H1 (cell line): ENCODE measurements at regions not wholly inside any gene's neighbourhood (a gene's known extent, or its start where the extent isn't known, plus 50 kb on each side); places are given as distances from the start of the nearest gene placed in this dataset.

Source experiments
- CTCF ChIA-PET: fragments of 300-600 bp; sonication (Branson Sonifier 250); formaldehyde crosslinking; loops from one replicate; lab custom pipeline; 2021; ENCODE audit not compliant: partially characterized antibody; lab: Charles Lee
- POLR2A ChIA-PET: fragments of 300-600 bp; sonication (Branson Sonifier 250); formaldehyde crosslinking; loops from one replicate; lab custom pipeline; 2021; ENCODE audit warnings: inconsistent platforms; ENCODE audit not compliant: partially characterized antibody; lab: Charles Lee
- DNase-seq, 2 experiments: peaks; one replicate each; pipeline versions ENCODE4 v3.0.0 to v3.0.0-alpha.2; 2010 to 2022; ENCODE audit warnings: low spot score in 2 of 2, low read depth in 1 of 2, mixed read lengths in 1 of 2
- FAIRE-seq: peaks from 2 replicates; lab custom pipeline; 2011; peaks lifted over from hg19 to GRCh38; lab: Jason Lieb, UNC
- H2AFZ ChIP-seq: 2 replicates; pipeline ENCODE4 v1.8.1; 2012; ENCODE audit warnings: low read length, inconsistent platforms
- H2AK5ac ChIP-seq: 2 replicates; pipeline ENCODE4 v1.6.1; 2013; ENCODE audit warnings: low read depth, low read length
- H2BK120ac ChIP-seq: replicated peaks from 2 replicates; pipeline ENCODE3; 2013; ENCODE audit warnings: low read depth, low read length, inconsistent platforms
- H2BK12ac ChIP-seq: 2 replicates; pipeline ENCODE4 v1.6.1; 2013; ENCODE audit warnings: low read depth, low read length
- H2BK15ac ChIP-seq: 2 replicates; pipeline ENCODE4 v1.6.1; 2013; ENCODE audit warnings: low read length
- H2BK20ac ChIP-seq: 2 replicates; pipeline ENCODE4 v1.6.1; 2013; ENCODE audit warnings: low read length
- H2BK5ac ChIP-seq: 2 replicates; pipeline ENCODE4 v1.6.1; 2013; ENCODE audit warnings: low read depth, low read length
- H3K14ac ChIP-seq: 2 replicates; pipeline ENCODE4 v1.6.1; 2013; ENCODE audit warnings: inconsistent platforms; ENCODE audit not compliant: insufficient read length
- H3K18ac ChIP-seq: 2 replicates; pipeline ENCODE4 v1.6.1; 2013; ENCODE audit warnings: low read length; ENCODE audit errors: extremely low read depth
- H3K23ac ChIP-seq: 2 replicates; pipeline ENCODE4 v1.6.1; 2013; ENCODE audit warnings: inconsistent platforms; ENCODE audit not compliant: insufficient read length
- H3K23me2 ChIP-seq: 2 replicates; pipeline ENCODE4 v1.6.1; 2013; ENCODE audit warnings: low read depth, low read length
- H3K27ac ChIP-seq: 2 replicates; pipeline ENCODE4 v1.6.1; 2011; ENCODE audit warnings: low read depth, low read length, inconsistent platforms
- H3K27me3 ChIP-seq, 4 experiments: replicated peaks in 1 of 4; 1 replicate in 1 of 4; 2 replicates in 3 of 4; pipeline versions ENCODE4 v1.6.1 to v1.8.1; 2011 to 2013; ENCODE audit warnings: low read length in 3 of 4, mild to moderate bottlenecking in 3 of 4, inconsistent platforms in 2 of 4, mixed read lengths in 2 of 4, moderate library complexity in 1 of 4; ENCODE audit not compliant: control insufficient read depth in 3 of 4, insufficient read depth in 3 of 4; ENCODE audit errors: extremely low read depth in 1 of 4
- H3K36me3 ChIP-seq, 4 experiments: 2 replicates each; pipeline versions ENCODE4 v1.6.1 to v1.8.1; 2011 to 2013; ENCODE audit warnings: mild to moderate bottlenecking in 4 of 4, low read length in 3 of 4, moderate library complexity in 2 of 4, control low read depth in 1 of 4, inconsistent platforms in 1 of 4; ENCODE audit not compliant: insufficient read depth in 4 of 4, control insufficient read depth in 2 of 4
- H3K4ac ChIP-seq: replicated peaks from 2 replicates; pipeline ENCODE3; 2013; ENCODE audit warnings: low read length, low read depth, mixed read lengths, inconsistent platforms; ENCODE audit not compliant: insufficient read length
- H3K4me1 ChIP-seq, 4 experiments: replicated peaks in 1 of 4; 1 replicate in 1 of 4; 2 replicates in 3 of 4; pipeline versions ENCODE4 v1.6.1 to v1.8.1; 2011 to 2013; ENCODE audit warnings: low read length in 3 of 4, inconsistent platforms in 2 of 4, mixed read lengths in 1 of 4; ENCODE audit not compliant: insufficient read depth in 4 of 4, control insufficient read depth in 3 of 4
- H3K4me2 ChIP-seq, 2 experiments: 2 replicates each; pipeline versions ENCODE4 v1.6.1 to v1.8.1; 2011 to 2013; ENCODE audit warnings: low read depth in 2 of 2, low read length in 2 of 2, control low read depth in 1 of 2, inconsistent platforms in 1 of 2, mild to moderate bottlenecking in 1 of 2; ENCODE audit not compliant: insufficient read depth in 1 of 2
- H3K4me3 ChIP-seq, 4 experiments: fragments of 200-600, 300-600 bp in 1 of 4; sonication (generic), shearing (Covaris generic), sonication (Bioruptor Twin) in 1 of 4; 2 replicates each; pipeline versions ENCODE4 v1.5.1 to v1.8.1; 2011 to 2016; ENCODE audit warnings: low read length in 4 of 4, low read depth in 3 of 4, control low read depth in 2 of 4, inconsistent platforms in 2 of 4, mild to moderate bottlenecking in 2 of 4, mixed read lengths in 1 of 4, moderate library complexity in 1 of 4; ENCODE audit not compliant: insufficient read depth in 2 of 4; ENCODE audit errors: extremely low read depth in 1 of 4
- H3K56ac ChIP-seq: replicated peaks from 2 replicates; pipeline ENCODE3; 2013; ENCODE audit warnings: low read depth, mild to moderate bottlenecking, mixed read lengths, low read length, inconsistent platforms; ENCODE audit not compliant: insufficient read length
- H3K79me1 ChIP-seq: 2 replicates; pipeline ENCODE4 v1.6.1; 2013; ENCODE audit warnings: low read depth, low read length, control low read depth
- H3K79me2 ChIP-seq, 2 experiments: 2 replicates each; pipeline versions ENCODE4 v1.6.1 to v1.8.1; 2012 to 2013; ENCODE audit warnings: low read length in 2 of 2, mild to moderate bottlenecking in 2 of 2, inconsistent platforms in 1 of 2; ENCODE audit not compliant: insufficient read depth in 2 of 2, control insufficient read depth in 1 of 2
- H3K9ac ChIP-seq, 4 experiments: replicated peaks in 1 of 4; 1 replicate in 1 of 4; 2 replicates in 3 of 4; pipeline versions ENCODE4 v1.6.1 to v1.8.1; 2011 to 2013; ENCODE audit warnings: low read depth in 3 of 4, low read length in 3 of 4, control low read depth in 2 of 4, mild to moderate bottlenecking in 2 of 4, moderate library complexity in 2 of 4, inconsistent platforms in 1 of 4; ENCODE audit errors: extremely low read depth in 1 of 4
- H3K9me3 ChIP-seq, 2 experiments: 2 replicates each; pipeline versions ENCODE4 v1.6.1 to v1.8.1; 2012 to 2013; ENCODE audit warnings: mild to moderate bottlenecking in 2 of 2, moderate library complexity in 2 of 2, control low read depth in 1 of 2, inconsistent platforms in 1 of 2, low read depth in 1 of 2, low read length in 1 of 2, mixed read lengths in 1 of 2; ENCODE audit not compliant: insufficient read depth in 2 of 2
- H4K20me1 ChIP-seq, 2 experiments: replicated peaks in 1 of 2; 2 replicates each; pipeline versions ENCODE3 to v1.8.1; 2011 to 2013; ENCODE audit warnings: inconsistent platforms in 2 of 2, low read length in 2 of 2, mild to moderate bottlenecking in 1 of 2; ENCODE audit not compliant: insufficient read depth in 2 of 2, control insufficient read depth in 1 of 2
- H4K5ac ChIP-seq: 2 replicates; pipeline ENCODE4 v1.6.1; 2013; ENCODE audit warnings: low read length, low read depth, mixed read lengths, inconsistent platforms; ENCODE audit not compliant: insufficient read length
- H4K8ac ChIP-seq: 2 replicates; pipeline ENCODE4 v1.8.0; 2013; ENCODE audit warnings: mild to moderate bottlenecking, moderate library complexity, low read length, inconsistent platforms; ENCODE audit not compliant: insufficient read depth; ENCODE audit errors: extremely low read depth
- H4K91ac ChIP-seq: replicated peaks from 2 replicates; pipeline ENCODE3; 2013; ENCODE audit warnings: low read length, mixed read lengths, inconsistent platforms; ENCODE audit not compliant: insufficient read length
- CREB1 ChIP-seq: IDR thresholded peaks from 2 replicates; pipeline ENCODE4 v1.6.1; 2012; ENCODE audit warnings: inconsistent platforms
- EZH2 ChIP-seq: fragments of 200-600 bp; sonication (generic); IDR thresholded peaks from 2 replicates; pipeline ENCODE4 v1.7.1; 2012; ENCODE audit warnings: low read depth, mild to moderate bottlenecking, moderate library complexity, low read length, inconsistent platforms; ENCODE audit not compliant: severe bottlenecking
- GTF2F1 ChIP-seq: IDR thresholded peaks from 2 replicates; pipeline ENCODE4 v1.6.1; 2012; ENCODE audit warnings: low read depth, low read length, improper control_type of control experiment, borderline replicate concordance
- RAD21 ChIP-seq, 2 experiments: IDR thresholded peaks in 1 of 2; conservative IDR thresholded peaks in 1 of 2; 2 replicates each; pipeline ENCODE4 v1.6.1; 2011; ENCODE audit warnings: low read depth in 2 of 2, low read length in 2 of 2, improper control_type of control experiment in 1 of 2, inconsistent platforms in 1 of 2, mild to moderate bottlenecking in 1 of 2, moderate library complexity in 1 of 2
- RNF2 ChIP-seq: fragments of 200-900, 300-1000 bp; sonication (generic); IDR thresholded peaks from 2 replicates; pipeline ENCODE4 v1.7.1; 2016; ENCODE audit warnings: borderline replicate concordance, low read depth, mild to moderate bottlenecking, antibody characterized with exemption, low read length; ENCODE audit not compliant: poor library complexity, severe bottlenecking; ENCODE audit errors: missing control alignments
- SIX5 ChIP-seq: IDR thresholded peaks from 2 replicates; pipeline ENCODE4 v1.6.1; 2011; ENCODE audit warnings: mild to moderate bottlenecking, low read depth, low read length
- TEAD4 ChIP-seq: IDR thresholded peaks from 2 replicates; pipeline ENCODE4 v1.6.1; 2012; ENCODE audit warnings: low read depth, low read length, inconsistent platforms, mixed read lengths
- WGBS, 2 experiments: shearing (Covaris generic) in 1 of 2; methylation state at CpG; one replicate each; pipeline versions ENCODE4 v1.1.6 to v1.1.7; 2013 to 2015; ENCODE audit warnings: low lambda C conversion rate in 2 of 2, mixed read lengths in 2 of 2, inconsistent platforms in 1 of 2, low coverage in 1 of 2, missing lambda C conversion rate in 1 of 2; ENCODE audit not compliant: insufficient replicate concordance in 2 of 2, insufficient coverage in 1 of 2, insufficient read length in 1 of 2; ENCODE audit errors: extremely low coverage in 1 of 2, missing lambda C conversion rate in 1 of 2; 5-methylcytosine and 5-hydroxymethylcytosine counted together
- TF ChIP-seq, protein P1 (sequence below): IDR thresholded peaks from 2 replicates; pipeline ENCODE4 v1.6.1; 2012; ENCODE audit warnings: inconsistent platforms
- TF ChIP-seq, protein P2 (sequence below), 3 experiments: IDR thresholded peaks; 1 replicate in 2 of 3; 2 replicates in 1 of 3; pipeline versions ENCODE4 v1.5.1 to v1.6.1; 2011; ENCODE audit warnings: low read length in 3 of 3, mild to moderate bottlenecking in 3 of 3, inconsistent platforms in 2 of 3, low read depth in 1 of 3, moderate library complexity in 1 of 3; ENCODE audit not compliant: insufficient read depth in 1 of 3; ENCODE audit errors: control extremely low read depth in 1 of 3

- 85% methylated on average over 7 of the region's 7 CpGs; no CpG with 5 or more reads in 1 of the 2 experiments for WGBS, 2 experiments
- no peak for TF ChIP-seq RNF2
- no peak for TF ChIP-seq EZH2
- TF ChIP-seq, protein P1, sequence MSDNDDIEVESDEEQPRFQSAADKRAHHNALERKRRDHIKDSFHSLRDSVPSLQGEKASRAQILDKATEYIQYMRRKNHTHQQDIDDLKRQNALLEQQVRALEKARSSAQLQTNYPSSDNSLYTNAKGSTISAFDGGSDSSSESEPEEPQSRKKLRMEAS, result peak; percentile 46; the same call in 1 of the 2 replicates
- no peak for TF ChIP-seq TEAD4
- TF ChIP-seq RAD21 (IDR thresholded peaks at IDR 0.05 in 1 of 2, conservative IDR thresholded peaks at IDR 0.05 in 1 of 2; ENCODE audit: low read depth in 2 of 2, low read length in 2 of 2), result peak; percentile 41 to 61
- no peak for TF ChIP-seq CREB1
- no peak for TF ChIP-seq GTF2F1
- TF ChIP-seq, protein P2, sequence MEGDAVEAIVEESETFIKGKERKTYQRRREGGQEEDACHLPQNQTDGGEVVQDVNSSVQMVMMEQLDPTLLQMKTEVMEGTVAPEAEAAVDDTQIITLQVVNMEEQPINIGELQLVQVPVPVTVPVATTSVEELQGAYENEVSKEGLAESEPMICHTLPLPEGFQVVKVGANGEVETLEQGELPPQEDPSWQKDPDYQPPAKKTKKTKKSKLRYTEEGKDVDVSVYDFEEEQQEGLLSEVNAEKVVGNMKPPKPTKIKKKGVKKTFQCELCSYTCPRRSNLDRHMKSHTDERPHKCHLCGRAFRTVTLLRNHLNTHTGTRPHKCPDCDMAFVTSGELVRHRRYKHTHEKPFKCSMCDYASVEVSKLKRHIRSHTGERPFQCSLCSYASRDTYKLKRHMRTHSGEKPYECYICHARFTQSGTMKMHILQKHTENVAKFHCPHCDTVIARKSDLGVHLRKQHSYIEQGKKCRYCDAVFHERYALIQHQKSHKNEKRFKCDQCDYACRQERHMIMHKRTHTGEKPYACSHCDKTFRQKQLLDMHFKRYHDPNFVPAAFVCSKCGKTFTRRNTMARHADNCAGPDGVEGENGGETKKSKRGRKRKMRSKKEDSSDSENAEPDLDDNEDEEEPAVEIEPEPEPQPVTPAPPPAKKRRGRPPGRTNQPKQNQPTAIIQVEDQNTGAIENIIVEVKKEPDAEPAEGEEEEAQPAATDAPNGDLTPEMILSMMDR (IDR thresholded peaks at IDR 0.05; ENCODE audit: control extremely low read depth in 1 of 3, insufficient read depth in 1 of 3, low read depth in 1 of 3, low read length in 3 of 3), result peak; percentile 60 to 72 (median 69)
- TF ChIP-seq SIX5, result no peak
Measured at GRCh38 chr1:227465256-227465655, 98.1 kb upstream of the ZNF678 start.

More at GRCh38 chr1:227465256-227465655, 98.1 kb upstream of the ZNF678 start:
- Histone ChIP-seq H3K9me3 (no peaks in the 10 kb centered on the region), H3K27me3 (no peaks in the 10 kb centered on the region), H3K27ac (no peak overlapping the region), H2BK5ac (0 out of 2 replicates have a peak overlapping the region, but pooled peaks have one; percentile 35), H3K79me1 (no peaks in the 10 kb centered on the region), H2AFZ (no peak overlapping the region; the same call in 1 of the 2 replicates), H3K23ac (no peak overlapping the region), H3K4me2 (no peak overlapping the region), H3K36me3 (no peaks in the 10 kb centered on the region), H3K56ac (no peak overlapping the region), H4K5ac (no peak overlapping the region), H4K8ac (no peak overlapping the region; the same call in 1 of the 2 replicates), H3K4me1 (no peaks in the 10 kb centered on the region), H2BK12ac (peak overlapping the region; percentile 91; the same call in 1 of the 2 replicates), H3K23me2 (no peaks in the 10 kb centered on the region), H3K4me3 (no peak overlapping the region), H4K91ac (no peak overlapping the region), H3K79me2 (no peaks in the 10 kb centered on the region), H3K9ac (no peak overlapping the region; a peak in 1 of 7 replicates), H4K20me1 (no peaks in the 10 kb centered on the region), H3K14ac (no peak overlapping the region), H2BK15ac (no peak overlapping the region), H2BK120ac (no peak overlapping the region), H3K4ac (no peak overlapping the region), H2AK5ac (no peak overlapping the region), H2BK20ac (no peak overlapping the region), H3K18ac (no peak overlapping the region)
- DNase-seq, result peak in 1 of 2 experiments; percentile 69
- FAIRE-seq, result no peak
- CTCF ChIA-PET, result interaction anchor here (0.8 to 2.2 kb wide), 8 partner anchors 9 to 151 kb away, joined by 3 to 11 read pairs (median 3); no protein-coding TSS in a partner anchor
- POLR2A ChIA-PET, result no interaction called here
